ENCODE measurements at regions not wholly inside any gene's neighbourhood (a gene's known extent, or its start where the extent isn't known, plus 50 kb on each side); places are given as distances from the start of the nearest gene placed in this dataset.

DNA sequence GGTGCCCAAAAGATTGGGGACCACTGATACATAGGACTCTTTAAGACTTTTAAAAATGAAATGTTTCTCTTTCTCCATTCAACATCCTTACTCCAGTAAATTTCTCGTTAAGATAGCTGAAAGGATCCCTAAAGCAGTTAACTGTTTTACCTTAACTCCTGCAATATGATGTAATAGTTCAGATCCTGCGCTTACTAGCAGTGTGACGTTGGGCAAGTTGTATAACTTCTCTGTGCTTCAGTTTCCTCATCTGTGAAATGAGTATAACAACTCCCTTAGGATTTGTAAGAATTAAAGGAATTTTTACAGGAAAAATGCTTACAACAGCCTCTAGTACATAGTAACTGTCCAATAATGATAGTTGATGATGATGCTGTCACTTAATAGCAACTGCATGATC, 158.9 kb downstream of the TANC2 start:
- no peaks in the 10 kb centered on the region for H3K27me3 ChIP-seq (ENCODE audit: insufficient read depth, low read length)
- H3K4me3 ChIP-seq (ENCODE audit: low read depth, low read length): no peak overlapping the region
- H3K79me2 ChIP-seq (ENCODE audit: control insufficient read depth, insufficient read depth, low read length, unreplicated experiment): peaks cover 19% of the 10 kb centered on the region
- H3K36me3 ChIP-seq (ENCODE audit: insufficient read depth, low read length): 0 out of 2 replicates have a peak, but pooled peaks cover 7% of the 10 kb centered on the region
- peaks cover 9% of the 10 kb centered on the region for H3K4me1 ChIP-seq (ENCODE audit: control insufficient read depth, insufficient read depth, low read length, unreplicated experiment)
- H2AFZ ChIP-seq (ENCODE audit: low read length, unreplicated experiment): no peak overlapping the region
- H3K27ac ChIP-seq (ENCODE audit: low read depth, low read length): no peak overlapping the region

DNA sequence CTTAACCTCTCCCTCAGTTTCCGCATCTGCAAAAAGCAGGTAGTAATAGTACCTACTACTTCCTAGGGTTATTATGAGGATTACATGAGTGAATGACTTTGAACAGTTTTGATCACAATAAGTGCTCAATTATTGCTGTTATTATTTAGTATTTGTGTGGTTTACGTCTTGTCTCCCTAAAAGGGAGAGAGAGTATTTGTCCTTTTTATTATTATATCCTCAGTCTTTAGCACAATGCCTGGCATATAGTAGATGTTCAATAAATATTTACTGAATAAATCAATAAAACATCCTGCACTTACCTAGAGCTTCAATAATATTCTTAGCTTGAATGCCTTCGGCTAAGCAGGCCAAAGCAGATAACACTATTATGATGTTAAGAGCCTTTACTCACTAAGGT, 160.0 kb downstream of the TANC2 start:
- Histone ChIP-seq H3K27me3 (ENCODE audit: insufficient read depth, low read length) (no peaks in the 10 kb centered on the region), H3K36me3 (ENCODE audit: insufficient read depth, low read length) (0 out of 2 replicates have a peak, but pooled peaks cover 7% of the 10 kb centered on the region), H2AFZ (ENCODE audit: low read length, unreplicated experiment) (no peak overlapping the region), H3K4me1 (ENCODE audit: control insufficient read depth, insufficient read depth, low read length, unreplicated experiment) (peaks cover 5% of the 10 kb centered on the region), H3K4me3 (ENCODE audit: low read depth, low read length) (no peak overlapping the region), H3K79me2 (ENCODE audit: control insufficient read depth, insufficient read depth, low read length, unreplicated experiment) (peaks cover 19% of the 10 kb centered on the region), H3K27ac (ENCODE audit: low read depth, low read length) (no peak overlapping the region)

GRCh38 chr17:63126607-63127006, 160.6 kb downstream of the TANC2 start:
- Histone ChIP-seq H3K4me1 (ENCODE audit: control insufficient read depth, insufficient read depth, low read length, unreplicated experiment) (peaks cover 5% of the 10 kb centered on the region), H3K27ac (ENCODE audit: low read depth, low read length) (no peak overlapping the region), H3K4me3 (ENCODE audit: low read depth, low read length) (no peak overlapping the region), H3K79me2 (ENCODE audit: control insufficient read depth, insufficient read depth, low read length, unreplicated experiment) (peaks cover 19% of the 10 kb centered on the region), H3K36me3 (ENCODE audit: insufficient read depth, low read length) (0 out of 2 replicates have a peak, but pooled peaks cover 7% of the 10 kb centered on the region), H3K27me3 (ENCODE audit: insufficient read depth, low read length) (no peaks in the 10 kb centered on the region), H2AFZ (ENCODE audit: low read length, unreplicated experiment) (no peak overlapping the region)

DNA sequence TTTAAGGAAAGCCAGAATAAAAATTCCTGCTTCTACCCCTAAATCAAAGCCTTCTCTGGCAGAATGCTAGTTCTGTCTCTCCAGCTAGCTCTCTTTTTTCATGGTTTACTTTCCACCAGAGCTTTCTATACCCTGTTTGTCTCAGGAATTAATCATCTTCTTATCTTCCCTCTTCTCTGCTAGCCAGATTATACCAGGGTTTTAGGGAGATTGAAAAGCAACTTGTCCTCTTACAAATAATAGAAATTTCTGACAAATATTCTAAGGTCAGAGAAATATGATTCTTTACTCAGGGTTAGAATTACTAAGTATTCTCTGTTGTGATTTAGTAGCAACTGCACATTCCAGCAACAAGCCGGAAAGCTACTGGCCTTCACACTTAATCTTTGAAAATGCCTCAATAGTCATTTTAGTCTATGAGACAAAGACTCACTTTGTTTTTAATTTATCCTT, 166.4 kb downstream of the TANC2 start:
- Histone ChIP-seq H2AFZ (ENCODE audit: low read length, unreplicated experiment) (no peak overlapping the region), H3K27me3 (ENCODE audit: insufficient read depth, low read length) (no peaks in the 10 kb centered on the region), H3K79me2 (ENCODE audit: control insufficient read depth, insufficient read depth, low read length, unreplicated experiment) (peaks cover 11% of the 10 kb centered on the region), H3K27ac (ENCODE audit: low read depth, low read length) (no peak overlapping the region), H3K4me3 (ENCODE audit: low read depth, low read length) (no peak overlapping the region), H3K4me1 (ENCODE audit: control insufficient read depth, insufficient read depth, low read length, unreplicated experiment) (no peaks in the 10 kb centered on the region), H3K36me3 (ENCODE audit: insufficient read depth, low read length) (0 out of 2 replicates have a peak, but pooled peaks cover 7% of the 10 kb centered on the region)

- 0 out of 2 replicates have a peak, but pooled peaks cover 5% of the 10 kb centered on the region for H3K36me3 ChIP-seq (ENCODE audit: insufficient read depth, low read length)
- no peaks in the 10 kb centered on the region for H3K4me1 ChIP-seq (ENCODE audit: control insufficient read depth, insufficient read depth, low read length, unreplicated experiment)
- H3K27ac ChIP-seq (ENCODE audit: low read depth, low read length): no peak overlapping the region
- no peaks in the 10 kb centered on the region for H3K27me3 ChIP-seq (ENCODE audit: insufficient read depth, low read length)
- H2AFZ ChIP-seq (ENCODE audit: low read length, unreplicated experiment): no peak overlapping the region
- peaks cover 10% of the 10 kb centered on the region for H3K79me2 ChIP-seq (ENCODE audit: control insufficient read depth, insufficient read depth, low read length, unreplicated experiment)
- H3K4me3 ChIP-seq (ENCODE audit: low read depth, low read length): no peak overlapping the region
Observed at GRCh38 chr17:63133491-63133890, 167.5 kb downstream of the TANC2 start.

GRCh38 chr17:63134867-63135266, 168.8 kb downstream of the TANC2 start:
- Histone ChIP-seq H3K4me3 (ENCODE audit: low read depth, low read length) (no peak overlapping the region), H3K36me3 (ENCODE audit: insufficient read depth, low read length) (no peaks in the 10 kb centered on the region), H3K79me2 (ENCODE audit: control insufficient read depth, insufficient read depth, low read length, unreplicated experiment) (peaks cover 6% of the 10 kb centered on the region), H2AFZ (ENCODE audit: low read length, unreplicated experiment) (no peak overlapping the region), H3K27me3 (ENCODE audit: insufficient read depth, low read length) (no peaks in the 10 kb centered on the region), H3K27ac (ENCODE audit: low read depth, low read length) (no peak overlapping the region), H3K4me1 (ENCODE audit: control insufficient read depth, insufficient read depth, low read length, unreplicated experiment) (no peaks in the 10 kb centered on the region)

DNA sequence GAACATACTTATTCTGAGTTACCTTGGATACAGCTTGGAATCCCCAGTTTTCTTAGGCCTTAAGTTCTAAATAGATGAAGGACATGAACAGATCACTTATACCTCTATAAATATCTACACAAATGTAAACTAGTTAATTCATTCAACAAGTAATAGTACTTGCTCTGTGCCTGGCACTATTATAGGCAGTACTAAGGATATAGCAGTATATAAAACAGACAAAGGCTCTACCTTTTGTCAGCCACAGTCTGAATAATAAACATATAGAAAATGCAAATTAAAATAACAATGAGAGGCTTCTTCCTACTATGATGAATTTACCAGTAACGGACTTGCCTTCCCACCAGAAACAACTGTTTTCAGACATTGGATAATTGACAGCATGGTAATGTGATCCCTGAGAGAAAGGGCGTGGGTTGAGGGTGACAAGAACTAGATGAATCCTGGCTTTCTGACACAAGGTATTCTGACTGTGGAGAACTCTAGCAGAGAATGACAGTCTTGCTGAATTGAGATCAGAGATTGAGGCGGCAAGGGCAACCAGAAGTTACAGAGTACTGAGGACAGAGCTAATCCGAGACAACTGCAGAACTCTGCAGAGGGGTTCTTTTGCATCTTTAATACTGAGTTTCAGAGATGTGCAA, 170.5 kb downstream of the TANC2 start:
- Histone ChIP-seq H3K4me1 (ENCODE audit: control insufficient read depth, insufficient read depth, low read length, unreplicated experiment) (peaks cover 4% of the 10 kb centered on the region), H2AFZ (ENCODE audit: low read length, unreplicated experiment) (no peak overlapping the region), H3K36me3 (ENCODE audit: insufficient read depth, low read length) (no peaks in the 10 kb centered on the region), H3K79me2 (ENCODE audit: control insufficient read depth, insufficient read depth, low read length, unreplicated experiment) (peaks cover 14% of the 10 kb centered on the region), H3K27me3 (ENCODE audit: insufficient read depth, low read length) (no peaks in the 10 kb centered on the region), H3K4me3 (ENCODE audit: low read depth, low read length) (no peak overlapping the region), H3K27ac (ENCODE audit: low read depth, low read length) (no peak overlapping the region)

DNA sequence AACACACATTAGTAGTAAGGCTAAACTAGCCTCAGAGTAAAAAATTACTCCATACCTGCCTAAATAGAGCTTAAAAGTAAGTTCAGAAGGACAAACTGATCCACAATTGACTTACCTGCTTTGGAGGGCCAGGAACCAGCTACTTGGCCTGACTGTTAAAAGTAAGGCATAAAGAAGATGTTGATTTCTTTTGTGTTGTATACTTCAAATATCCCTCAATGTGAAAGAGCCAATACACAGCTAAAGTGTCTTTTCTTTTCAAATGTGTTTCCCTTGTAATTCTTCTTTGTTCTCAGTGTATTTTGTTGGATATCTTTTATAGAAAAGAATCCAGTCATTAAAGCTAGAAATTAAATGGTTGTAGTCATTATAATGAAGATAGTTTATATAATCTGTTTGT, 171.1 kb downstream of the TANC2 start:
- peaks cover 14% of the 10 kb centered on the region for H3K79me2 ChIP-seq (ENCODE audit: control insufficient read depth, insufficient read depth, low read length, unreplicated experiment)

GRCh38 chr17:63138713-63139112, 172.7 kb downstream of the TANC2 start:
- no peak overlapping the region for H3K27ac ChIP-seq (ENCODE audit: low read depth, low read length)
- no peak overlapping the region for H3K4me3 ChIP-seq (ENCODE audit: low read depth, low read length)
- no peaks in the 10 kb centered on the region for H3K36me3 ChIP-seq (ENCODE audit: insufficient read depth, low read length)
- H3K79me2 ChIP-seq (ENCODE audit: control insufficient read depth, insufficient read depth, low read length, unreplicated experiment): peaks cover 16% of the 10 kb centered on the region
- no peak overlapping the region for H2AFZ ChIP-seq (ENCODE audit: low read length, unreplicated experiment)
- H3K4me1 ChIP-seq (ENCODE audit: control insufficient read depth, insufficient read depth, low read length, unreplicated experiment): peaks cover 4% of the 10 kb centered on the region
- H3K27me3 ChIP-seq (ENCODE audit: insufficient read depth, low read length): no peaks in the 10 kb centered on the region

More for the DNA sequence above, 171.1 kb downstream of the TANC2 start:
- H3K36me3 ChIP-seq (ENCODE audit: insufficient read depth, low read length): no peaks in the 10 kb centered on the region
- no peak overlapping the region for H2AFZ ChIP-seq (ENCODE audit: low read length, unreplicated experiment)
- peaks cover 4% of the 10 kb centered on the region for H3K4me1 ChIP-seq (ENCODE audit: control insufficient read depth, insufficient read depth, low read length, unreplicated experiment)
- H3K27ac ChIP-seq (ENCODE audit: low read depth, low read length): no peak overlapping the region
- H3K4me3 ChIP-seq (ENCODE audit: low read depth, low read length): no peak overlapping the region
- no peaks in the 10 kb centered on the region for H3K27me3 ChIP-seq (ENCODE audit: insufficient read depth, low read length)

DNA sequence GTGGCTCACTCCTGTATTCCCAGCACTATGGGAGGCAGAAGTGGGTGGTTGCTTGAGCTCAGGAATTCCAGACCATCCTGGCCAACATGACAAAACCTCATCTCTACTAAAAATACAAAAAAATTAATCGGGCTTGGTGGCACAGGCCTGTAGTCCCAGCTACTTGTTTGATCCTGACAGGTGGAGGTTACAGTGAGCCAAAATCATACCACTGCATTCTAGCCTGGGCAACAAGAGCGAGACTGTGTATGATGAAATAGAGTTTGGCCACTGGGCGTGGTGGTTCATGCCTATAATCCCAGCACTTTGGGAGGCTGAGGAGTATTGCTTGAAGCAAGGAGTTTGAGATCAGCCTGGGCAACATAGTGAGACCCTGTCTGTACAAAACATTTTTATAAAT, 173.3 kb downstream of the TANC2 start:
- Histone ChIP-seq H2AFZ (ENCODE audit: low read length, unreplicated experiment) (no peak overlapping the region), H3K27ac (ENCODE audit: low read depth, low read length) (no peak overlapping the region), H3K27me3 (ENCODE audit: insufficient read depth, low read length) (no peaks in the 10 kb centered on the region), H3K4me1 (ENCODE audit: control insufficient read depth, insufficient read depth, low read length, unreplicated experiment) (peaks cover 4% of the 10 kb centered on the region), H3K4me3 (ENCODE audit: low read depth, low read length) (no peak overlapping the region), H3K36me3 (ENCODE audit: insufficient read depth, low read length) (no peaks in the 10 kb centered on the region), H3K79me2 (ENCODE audit: control insufficient read depth, insufficient read depth, low read length, unreplicated experiment) (peaks cover 21% of the 10 kb centered on the region)

DNA sequence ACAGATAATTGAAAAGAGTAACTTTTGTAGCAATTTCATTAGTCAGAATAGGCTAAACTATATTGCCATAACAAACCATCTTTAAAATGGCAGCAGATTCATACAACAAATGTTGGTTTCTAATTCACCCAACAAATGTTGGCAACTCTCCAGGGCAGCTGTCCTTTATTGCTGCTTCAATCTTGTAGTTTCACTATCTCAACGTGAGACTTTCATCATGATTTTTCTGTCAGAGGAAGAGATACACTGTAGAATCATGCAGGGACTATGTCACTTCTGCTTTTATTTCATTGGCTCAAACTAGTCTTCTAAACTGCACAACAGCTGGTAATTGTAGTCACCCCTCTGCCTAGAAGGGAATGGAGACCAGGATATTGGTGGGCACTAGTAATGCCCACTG, 174.2 kb downstream of the TANC2 start:
- H3K4me1 ChIP-seq (ENCODE audit: control insufficient read depth, insufficient read depth, low read length, unreplicated experiment): peaks cover 4% of the 10 kb centered on the region
- H3K4me3 ChIP-seq (ENCODE audit: low read depth, low read length): 0 out of 2 replicates have a peak overlapping the region, but pooled peaks have one; percentile 2
- peaks cover 21% of the 10 kb centered on the region for H3K79me2 ChIP-seq (ENCODE audit: control insufficient read depth, insufficient read depth, low read length, unreplicated experiment)
- no peak overlapping the region for H2AFZ ChIP-seq (ENCODE audit: low read length, unreplicated experiment)
- peaks cover 4% of the 10 kb centered on the region; the same call in 1 of the 2 replicates for H3K36me3 ChIP-seq (ENCODE audit: insufficient read depth, low read length)
- no peak overlapping the region for H3K27ac ChIP-seq (ENCODE audit: low read depth, low read length)
- H3K27me3 ChIP-seq (ENCODE audit: insufficient read depth, low read length): no peaks in the 10 kb centered on the region

Data from ACC112 (cell line).